Uterus (tissue), 2 donors: ENCODE measurements at regions not wholly inside any gene's neighbourhood (a gene's known extent, or its start where the extent isn't known, plus 50 kb on each side); places are given as distances from the start of the nearest gene placed in this dataset.

Experiments
- CTCF ChIP-seq, 4 experiments: fragments of 200-600 bp in 2 of 4; fragments of 450-650 bp in 2 of 4; sonication (generic) in 2 of 4; IDR thresholded peaks; one replicate each; pipeline ENCODE4 v1.5.1; 2016 to 2019; ENCODE audit warnings: antibody characterized with exemption in 4 of 4, mild to moderate bottlenecking in 2 of 4, moderate library complexity in 1 of 4
- POLR2A ChIP-seq, 2 donors: fragments of 450-650 bp; IDR thresholded peaks; one replicate each; pipeline ENCODE4 v1.6.1; 2016; ENCODE audit warnings: antibody characterized with exemption in 2 of 2, mild to moderate bottlenecking in 1 of 2, moderate library complexity in 1 of 2

DNA sequence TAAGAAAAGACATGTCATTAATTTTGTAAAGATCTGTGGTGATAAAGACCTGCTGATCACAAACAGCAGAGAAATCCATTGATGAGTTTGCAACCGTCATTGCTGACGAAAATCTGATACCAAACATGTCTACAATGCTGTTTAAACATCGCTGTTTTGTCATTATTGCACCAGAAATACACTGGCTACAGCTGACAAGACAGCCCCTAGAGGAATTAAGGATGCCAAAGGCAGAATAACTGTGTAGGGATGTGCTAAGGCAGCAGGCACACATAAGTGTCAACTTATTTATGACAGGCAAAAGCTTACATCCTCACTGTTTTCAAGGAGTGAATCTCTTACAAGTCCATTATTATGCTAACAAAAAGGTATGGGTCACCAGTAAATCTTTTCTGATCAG lies 439.3 kb downstream of the TLE1 start:
- TF ChIP-seq CTCF (IDR thresholded peaks at IDR 0.05) (no peak), POLR2A (IDR thresholded peaks at IDR 0.05) (no peak)
